Ovary (tissue), 7 donors: ENCODE measurements at regions not wholly inside any gene's neighbourhood (a gene's known extent, or its start where the extent isn't known, plus 50 kb on each side); places are given as distances from the start of the nearest gene placed in this dataset.

Experiments
- DNase-seq, 5 donors: peaks; one replicate each; pipeline ENCODE4 v3.0.0-alpha.2; 2019 to 2020
- H3K27ac ChIP-seq, 2 donors: fragments of 200-600 bp; one replicate each; pipeline versions ENCODE4 v1.5.1 to v1.8.0; 2019 to 2022
- H3K27me3 ChIP-seq: fragments of 200-600 bp; one replicate; pipeline ENCODE4 v1.8.0; 2022
- H3K36me3 ChIP-seq: fragments of 200-600 bp; sonication (generic); one replicate; pipeline ENCODE4 v1.5.1; 2019
- H3K4me1 ChIP-seq: one replicate; pipeline ENCODE4 v1.8.1; 2013; ENCODE audit warnings: mild to moderate bottlenecking, moderate library complexity; ENCODE audit not compliant: insufficient read depth
- H3K4me3 ChIP-seq: fragments of 200-600 bp; sonication (generic); one replicate; pipeline ENCODE4 v1.5.1; 2017
- H3K9me3 ChIP-seq, 2 donors: fragments of 200-600 bp in 1 of 2; sonication (generic) in 1 of 2; one replicate each; pipeline versions ENCODE4 v1.5.1 to v1.8.1; 2013 to 2019; ENCODE audit warnings: mild to moderate bottlenecking in 1 of 2, moderate library complexity in 1 of 2
- CTCF ChIP-seq, 3 donors: fragments of 450-650 bp in 2 of 3; fragments of 200-600 bp in 1 of 3; IDR thresholded peaks; one replicate each; pipeline versions ENCODE4 v1.5.1 to v1.8.0; 2016 to 2022; ENCODE audit warnings: antibody characterized with exemption in 3 of 3, mild to moderate bottlenecking in 1 of 3
- EP300 ChIP-seq: sonication (generic); formaldehyde crosslinking; IDR thresholded peaks from one replicate; pipeline ENCODE4 v1.6.1; 2017; ENCODE audit warnings: antibody characterized with exemption
- POLR2A ChIP-seq: fragments of 450-650 bp; IDR thresholded peaks from one replicate; pipeline ENCODE4 v1.6.1; 2017; ENCODE audit warnings: antibody characterized with exemption, mild to moderate bottlenecking, moderate library complexity
- WGBS, 3 donors: extraction: QIAGEN DNeasy Blood & Tissue Kit in 1 of 3; methylation state at CpG; one replicate each; pipeline versions ENCODE4 v1.1.5 to v1.1.7; 2013 to 2017; 5-methylcytosine and 5-hydroxymethylcytosine counted together
- intact Hi-C, 4 donors: fragments of 100-400 bp; cut with DNase I; formaldehyde crosslinking; loops; one replicate each; pipeline versions ENCODE4 v1.11.0 to v1.15.1; 2022 to 2023
- donor health status: DM: no; HTN: no; CAD: no; lungs with moderate emphysema.
- donor health status: DM: no; HTN: no; CAD: no.
- donor health status: Bipolar disorder and iron deficiency.
- donor health status: DM: no; HTN: no; CAD: no.
- donor health status: DM: yes; HTN: yes; CAD: no.

GRCh38 chr18:30698571-30698970 is 344.0 kb downstream of the DSC3 start:
- WGBS, 3 donors = 94 to 98% (median 94%) methylated on average over 1 of the region's 1 CpG
- Histone ChIP-seq H3K36me3 (no peaks in the 10 kb centered on the region), H3K27me3 (no peaks in the 10 kb centered on the region), H3K27ac (no peak overlapping the region), H3K9me3 (no peaks in the 10 kb centered on the region), H3K4me3 (no peak overlapping the region), H3K4me1 (no peaks in the 10 kb centered on the region)
- TF ChIP-seq POLR2A = no peak
- no peak for TF ChIP-seq CTCF (IDR thresholded peaks at IDR 0.05)
- no peak for TF ChIP-seq EP300
- no peak for DNase-seq
- intact Hi-C loops = no loop called here

GRCh38 chr18:30696201-30696600 is 346.3 kb downstream of the DSC3 start:
- H3K9me3 ChIP-seq = no peaks in the 10 kb centered on the region
- no peak overlapping the region for H3K27ac ChIP-seq
- no peak for DNase-seq
- H3K36me3 ChIP-seq = no peaks in the 10 kb centered on the region
- H3K4me3 ChIP-seq = no peak overlapping the region
- H3K27me3 ChIP-seq = no peaks in the 10 kb centered on the region
- intact Hi-C loops = no loop called here
- H3K4me1 ChIP-seq = no peaks in the 10 kb centered on the region
- no peak for TF ChIP-seq POLR2A
- no peak for TF ChIP-seq CTCF (IDR thresholded peaks at IDR 0.05)
- no peak for TF ChIP-seq EP300
- 85 to 93% (median 87%) methylated on average over 5 of the region's 5 CpGs for WGBS, 3 donors

GRCh38 chr18:30694773-30695172 is 347.8 kb downstream of the DSC3 start:
- no peaks in the 10 kb centered on the region for H3K36me3 ChIP-seq
- WGBS, 3 donors = 85 to 97% (median 90%) methylated on average over 3 of the region's 3 CpGs
- intact Hi-C loops = no loop called here
- H3K27ac ChIP-seq = no peak overlapping the region
- H3K9me3 ChIP-seq = no peaks in the 10 kb centered on the region
- TF ChIP-seq EP300 (no peak), POLR2A (no peak), CTCF (IDR thresholded peaks at IDR 0.05) (no peak)
- no peaks in the 10 kb centered on the region for H3K4me1 ChIP-seq
- DNase-seq = no peak
- no peak overlapping the region for H3K4me3 ChIP-seq
- no peaks in the 10 kb centered on the region for H3K27me3 ChIP-seq

GRCh38 chr18:30689216-30689615 is 353.3 kb downstream of the DSC3 start:
- Histone ChIP-seq H3K27ac (no peak overlapping the region), H3K4me3 (no peak overlapping the region), H3K27me3 (no peaks in the 10 kb centered on the region), H3K9me3 (no peaks in the 10 kb centered on the region), H3K36me3 (no peaks in the 10 kb centered on the region), H3K4me1 (no peaks in the 10 kb centered on the region)
- TF ChIP-seq CTCF (IDR thresholded peaks at IDR 0.05) (no peak), EP300 (no peak), POLR2A (no peak)
- 73 to 80% (median 73%) methylated on average over 2 of the region's 2 CpGs for WGBS, 3 donors
- intact Hi-C loops = no loop called here
- DNase-seq = no peak

GRCh38 chr18:30687501-30687900 is 355.0 kb downstream of the DSC3 start:
- no peaks in the 10 kb centered on the region for H3K9me3 ChIP-seq
- H3K27me3 ChIP-seq = no peaks in the 10 kb centered on the region
- no peaks in the 10 kb centered on the region for H3K4me1 ChIP-seq
- intact Hi-C loops = no loop called here
- DNase-seq = no peak
- H3K27ac ChIP-seq = no peak overlapping the region
- no peak overlapping the region for H3K4me3 ChIP-seq
- no peak for TF ChIP-seq EP300
- TF ChIP-seq POLR2A = no peak
- no peak for TF ChIP-seq CTCF (IDR thresholded peaks at IDR 0.05)
- no peaks in the 10 kb centered on the region for H3K36me3 ChIP-seq
- WGBS, 3 donors = 78 to 82% (median 80%) methylated on average over 2 of the region's 2 CpGs
